Progenitor cell of endocrine pancreas (in vitro differentiated cells): ENCODE measurements at regions not wholly inside any gene's neighbourhood (a gene's known extent, or its start where the extent isn't known, plus 50 kb on each side); places are given as distances from the start of the nearest gene placed in this dataset.
"Not testable (repeated sequence)": the region's sequence is repeated elsewhere in the genome, so short reads cannot be mapped to it uniquely, and the experiment has no call there.

Experiments
- DNase-seq: peaks from one replicate; pipeline ENCODE4 v3.0.0; 2021; ENCODE audit warnings: low spot score; ENCODE audit not compliant: unreplicated experiment
- H3K27ac Mint-ChIP-seq: 2 replicates; pipeline ENCODE4 v1.8.0; 2021; ENCODE audit warnings: mild to moderate bottlenecking, moderate library complexity, mixed read lengths
- H3K27me3 Mint-ChIP-seq: 2 replicates; pipeline ENCODE4 v1.8.0; 2021; ENCODE audit warnings: mixed read lengths
- H3K36me3 Mint-ChIP-seq: 2 replicates; pipeline ENCODE4 v1.8.0; 2022; ENCODE audit warnings: mixed read lengths; ENCODE audit not compliant: insufficient read depth
- H3K4me1 Mint-ChIP-seq: 2 replicates; pipeline ENCODE4 v1.8.0; 2021; ENCODE audit warnings: low read depth, mixed read lengths
- H3K4me3 Mint-ChIP-seq: 2 replicates; pipeline ENCODE4 v1.8.0; 2021; ENCODE audit warnings: low read depth, mild to moderate bottlenecking, moderate library complexity, mixed read lengths
- H3K9me3 Mint-ChIP-seq: 2 replicates; pipeline ENCODE4 v1.8.0; 2021; ENCODE audit warnings: low read depth, mixed read lengths
- CTCF ChIP-seq: fragments of 200-600 bp; sonication (generic); IDR thresholded peaks from one replicate; pipeline ENCODE4 v1.5.0; 2021; ENCODE audit warnings: antibody characterized with exemption, mild to moderate bottlenecking; ENCODE audit not compliant: unreplicated experiment

DNA sequence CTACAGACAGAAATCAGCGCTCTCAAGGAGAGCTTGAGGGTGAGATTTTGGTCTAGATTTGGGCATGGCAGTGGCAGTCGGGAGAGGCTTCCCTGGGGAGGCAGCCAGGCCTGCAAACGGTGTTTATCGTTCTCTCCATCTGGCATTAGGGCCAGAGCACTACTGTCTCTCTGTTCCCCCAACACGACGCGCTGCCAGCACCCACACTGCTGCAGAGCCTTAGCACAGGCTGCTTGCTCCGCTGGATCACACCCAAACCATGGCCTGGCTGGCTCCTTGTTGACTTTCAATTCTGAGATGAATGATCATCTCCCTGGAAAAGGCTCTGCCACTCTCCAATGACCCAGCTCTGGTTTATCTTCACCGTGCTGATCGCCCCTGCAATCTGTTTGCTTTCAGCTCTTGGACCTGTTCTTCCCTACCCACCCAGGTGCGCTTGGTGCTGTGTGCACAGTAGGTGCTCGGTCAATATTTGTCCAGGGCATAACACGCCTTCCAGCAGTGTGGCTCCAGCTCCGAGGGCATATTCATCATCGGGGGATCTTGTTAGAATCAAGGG is 106.1 kb downstream of the TFAP2C start:
- no peaks in the 10 kb centered on the region for H3K9me3 Mint-ChIP-seq
- no peak for DNase-seq
- H3K4me3 Mint-ChIP-seq: no peak overlapping the region
- H3K27me3 Mint-ChIP-seq: peaks cover 32% of the 10 kb centered on the region
- H3K27ac Mint-ChIP-seq: no peak overlapping the region
- peaks cover 14% of the 10 kb centered on the region for H3K4me1 Mint-ChIP-seq
- H3K36me3 Mint-ChIP-seq: no peaks in the 10 kb centered on the region
- TF ChIP-seq CTCF: no peak

GRCh38 chr20:56736285-56736857 is 107.3 kb downstream of the TFAP2C start:
- peaks cover 42% of the 10 kb centered on the region for H3K27me3 Mint-ChIP-seq
- H3K36me3 Mint-ChIP-seq: no peaks in the 10 kb centered on the region
- H3K9me3 Mint-ChIP-seq: no peaks in the 10 kb centered on the region

GRCh38 chr20:56744325-56744821 is 115.3 kb downstream of the TFAP2C start:
- H3K27me3 Mint-ChIP-seq: peaks cover 39% of the 10 kb centered on the region
- H3K36me3 Mint-ChIP-seq, H3K4me1 Mint-ChIP-seq, DNase-seq, H3K4me3 Mint-ChIP-seq, H3K27ac Mint-ChIP-seq, H3K9me3 Mint-ChIP-seq: not testable (repeated sequence)

More at GRCh38 chr20:56736285-56736857, 107.3 kb downstream of the TFAP2C start:
- H3K27ac Mint-ChIP-seq: no peak overlapping the region
- H3K4me1 Mint-ChIP-seq: peaks cover 13% of the 10 kb centered on the region
- H3K4me3 Mint-ChIP-seq: no peak overlapping the region
- DNase-seq: no peak
- TF ChIP-seq CTCF: no peak

DNA sequence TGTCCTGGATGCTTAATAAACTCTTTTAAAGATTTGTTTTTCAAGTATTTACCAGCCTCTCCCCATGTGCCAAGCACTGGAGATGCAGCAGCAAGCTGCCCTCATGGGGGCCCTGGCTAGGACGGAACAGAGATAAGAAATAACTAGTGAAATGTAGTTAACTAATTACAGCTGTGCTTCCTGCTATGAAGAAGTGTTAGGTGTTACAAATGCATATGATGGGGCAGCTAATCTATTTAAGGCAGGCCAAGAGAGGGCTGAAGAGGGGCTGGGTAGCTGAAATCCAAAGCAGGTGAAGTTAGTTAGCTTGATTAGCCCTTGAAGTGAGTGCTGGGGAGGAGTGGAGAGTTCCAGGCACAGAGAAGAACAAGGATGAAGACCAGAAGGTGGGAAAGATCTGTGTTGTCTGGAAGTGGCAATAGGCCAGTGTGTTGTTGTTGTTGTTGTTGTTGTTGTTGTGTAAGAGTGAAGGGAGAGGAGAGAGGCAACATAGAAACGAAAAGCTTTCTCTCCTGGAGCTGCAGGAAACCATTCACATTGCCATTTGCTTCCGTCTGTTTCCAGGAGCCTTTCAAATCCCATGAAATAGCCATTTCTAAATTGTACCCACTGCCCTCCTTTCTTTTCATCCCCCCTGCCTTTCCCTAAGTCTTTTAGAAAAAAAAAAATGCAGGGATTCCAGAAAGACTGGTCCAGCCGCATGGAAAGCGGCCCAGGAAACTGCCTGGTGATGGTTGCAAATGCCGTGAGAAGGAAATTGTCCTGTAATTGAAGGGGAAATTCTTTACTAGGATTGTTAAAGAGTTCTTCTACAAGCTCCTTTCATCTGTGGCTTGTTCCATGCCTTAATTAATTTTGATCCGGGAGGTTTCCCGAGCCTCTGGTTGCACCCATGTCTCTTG is 119.6 kb downstream of the TFAP2C start:
- Mint-ChIP-seq H3K27ac (no peak overlapping the region), H3K27me3 (peaks cover 51% of the 10 kb centered on the region)
- no peak for TF ChIP-seq CTCF

GRCh38 chr20:56750430-56750829 is 121.3 kb downstream of the TFAP2C start:
- H3K27ac Mint-ChIP-seq: no peak overlapping the region
- no peak overlapping the region for H3K4me3 Mint-ChIP-seq
- H3K4me1 Mint-ChIP-seq: peaks cover 5% of the 10 kb centered on the region
- peaks cover 51% of the 10 kb centered on the region for H3K27me3 Mint-ChIP-seq
- no peak for TF ChIP-seq CTCF
- no peaks in the 10 kb centered on the region for H3K9me3 Mint-ChIP-seq
- H3K36me3 Mint-ChIP-seq: no peaks in the 10 kb centered on the region
- DNase-seq: no peak

More for the DNA sequence above, 119.6 kb downstream of the TFAP2C start:
- peaks cover 5% of the 10 kb centered on the region for H3K4me1 Mint-ChIP-seq
- H3K4me3 Mint-ChIP-seq: no peak overlapping the region
- H3K9me3 Mint-ChIP-seq: no peaks in the 10 kb centered on the region
- no peak for DNase-seq
- no peaks in the 10 kb centered on the region for H3K36me3 Mint-ChIP-seq
